ENCODE measurements at regions not wholly inside any gene's neighbourhood (a gene's known extent, or its start where the extent isn't known, plus 50 kb on each side); places are given as distances from the start of the nearest gene placed in this dataset.

DNA sequence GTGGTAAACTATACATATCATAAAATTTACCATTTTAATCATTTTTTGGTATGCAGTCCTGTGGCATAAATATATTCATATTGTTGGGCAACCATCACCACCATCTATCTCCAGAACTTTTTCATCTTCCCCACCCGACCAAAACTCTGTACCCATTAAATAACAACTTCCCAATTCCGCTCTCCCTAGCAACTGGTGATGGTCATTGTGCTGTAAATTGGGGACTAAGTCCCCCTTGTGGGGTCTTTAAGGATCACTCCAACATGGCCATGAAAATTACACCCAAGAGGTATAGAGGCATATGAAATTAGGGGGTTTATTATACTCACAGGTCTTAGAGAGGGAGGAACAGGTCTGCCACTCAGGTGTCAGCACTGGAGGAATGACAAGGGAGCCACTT, 57.4 kb upstream of the NKD1 start:
- TF ChIP-seq POLR2AphosphoS5 (IDR thresholded peaks at IDR 0.05; ENCODE audit: insufficient read depth in 1 of 2, low read depth in 1 of 2) (no peak), POLR2A (IDR thresholded peaks at IDR 0.05) (no peak)

Measured in vagina (tissue), 2 donors.